Lung (tissue), 11 donors: ENCODE measurements at regions not wholly inside any gene's neighbourhood (a gene's known extent, or its start where the extent isn't known, plus 50 kb on each side); places are given as distances from the start of the nearest gene placed in this dataset.

ENCODE experiments used
- ATAC-seq: fragments of 200-7000 bp; cut with Tn5 transposase; one replicate; pipeline ENCODE4 v1.9.1; 2020; ENCODE audit warnings: moderate number of reproducible peaks; ENCODE audit not compliant: insufficient read depth, low FRiP score
- DNase-seq, 3 donors: peaks; one replicate each; pipeline ENCODE4 v3.0.0-alpha.2; 2013 to 2017
- H3K27ac ChIP-seq, 2 donors: one replicate each; pipeline ENCODE4 v1.5.1; 2013; ENCODE audit warnings: mild to moderate bottlenecking in 2 of 2, moderate library complexity in 2 of 2, control low read depth in 1 of 2, inconsistent platforms in 1 of 2, low read depth in 1 of 2, low read length in 1 of 2
- H3K27me3 ChIP-seq, 3 donors: one replicate each; pipeline ENCODE4 v1.5.1; 2013; ENCODE audit warnings: low read length in 2 of 3; ENCODE audit not compliant: control insufficient read depth in 3 of 3, insufficient read depth in 3 of 3
- H3K36me3 ChIP-seq, 4 donors: one replicate each; pipeline ENCODE4 v1.5.1; 2013; ENCODE audit warnings: low read length in 4 of 4, mild to moderate bottlenecking in 1 of 4, moderate library complexity in 1 of 4; ENCODE audit not compliant: control insufficient read depth in 4 of 4, insufficient read depth in 4 of 4
- H3K4me1 ChIP-seq, 5 donors: one replicate each; pipeline ENCODE4 v1.5.1; 2013; ENCODE audit warnings: low read length in 5 of 5, mild to moderate bottlenecking in 2 of 5, moderate library complexity in 1 of 5; ENCODE audit not compliant: control insufficient read depth in 5 of 5, insufficient read depth in 5 of 5
- H3K4me3 ChIP-seq: one replicate; pipeline ENCODE4 v1.5.1; 2013; ENCODE audit warnings: mild to moderate bottlenecking, control low read depth, moderate library complexity
- H3K9ac ChIP-seq, 2 donors: one replicate each; pipeline ENCODE4 v1.5.1; 2013; ENCODE audit warnings: low read length in 2 of 2, control low read depth in 1 of 2; ENCODE audit not compliant: insufficient read depth in 1 of 2
- H3K9me3 ChIP-seq, 4 donors: one replicate each; pipeline ENCODE4 v1.5.1; 2013; ENCODE audit warnings: low read length in 3 of 4, mild to moderate bottlenecking in 1 of 4, moderate library complexity in 1 of 4; ENCODE audit not compliant: control insufficient read depth in 4 of 4, insufficient read depth in 3 of 4
- CTCF ChIP-seq: IDR thresholded peaks from 2 replicates; pipeline ENCODE4 v1.5.1; 2012; ENCODE audit warnings: mild to moderate bottlenecking; ENCODE audit errors: control extremely low read depth, extremely low read depth
- WGBS, 2 donors: extraction: QIAGEN DNeasy Blood & Tissue Kit; methylation state at CpG; one replicate each; pipeline ENCODE4 v1.1.7; 2013; 5-methylcytosine and 5-hydroxymethylcytosine counted together
- donor health status: control.
- donor health status: control.
- donor health status: Bipolar disorder and iron deficiency.
- donor health status: healthy.
- donor health status: DM: yes; HTN: yes; CAD: no.

- DNase-seq (no peak), ATAC-seq (no peak)
- Histone ChIP-seq H3K9me3 (peaks cover 0 to 6% (median 1%) of the 10 kb centered on the region in 4 donors), H3K4me3 (no peak overlapping the region), H3K27ac (no peak overlapping the region), H3K36me3 (no peaks in the 10 kb centered on the region), H3K27me3 (peaks cover 0 to 2% (median 0%) of the 10 kb centered on the region in 3 donors), H3K9ac (no peak overlapping the region), H3K4me1 (no peaks in the 10 kb centered on the region)
- no peak for TF ChIP-seq CTCF
- WGBS, 2 donors, result 49 to 78% methylated on average over 3 of the region's 3 CpGs
Measured at GRCh38 chrX:38937926-38938325, 136.7 kb downstream of the MID1IP1 start.

DNA sequence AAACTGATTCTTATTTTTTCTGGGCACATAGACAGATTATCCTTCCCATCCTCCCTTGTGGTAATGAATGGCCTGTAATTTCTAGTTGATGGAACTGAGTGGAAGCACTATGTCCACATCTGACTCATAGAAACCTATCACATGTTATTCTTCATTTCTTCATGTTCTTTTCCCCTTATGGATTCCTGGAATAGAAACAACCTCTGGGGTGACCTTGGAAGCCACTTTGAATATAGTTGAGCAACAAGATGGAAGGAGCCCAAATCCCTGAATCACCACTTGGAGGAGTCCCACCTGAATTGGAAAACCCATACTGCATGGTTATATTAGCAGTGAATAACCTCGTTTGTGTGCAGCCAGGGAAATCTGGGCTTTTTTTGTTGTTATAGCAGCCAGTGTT is 137.8 kb downstream of the MID1IP1 start:
- peaks cover 0 to 6% (median 2%) of the 10 kb centered on the region in 4 donors for H3K9me3 ChIP-seq
- no peaks in the 10 kb centered on the region for H3K4me1 ChIP-seq
- H3K9ac ChIP-seq, result no peak overlapping the region
- ATAC-seq, result peak; percentile 11
- no peak overlapping the region for H3K4me3 ChIP-seq
- peaks cover 0 to 2% (median 0%) of the 10 kb centered on the region in 3 donors for H3K27me3 ChIP-seq
- WGBS, 2 donors, result 33 to 88% methylated on average over 1 of the region's 1 CpG
- H3K27ac ChIP-seq, result no peak overlapping the region
- TF ChIP-seq CTCF, result no peak
- no peaks in the 10 kb centered on the region for H3K36me3 ChIP-seq
- DNase-seq, result no peak

DNA sequence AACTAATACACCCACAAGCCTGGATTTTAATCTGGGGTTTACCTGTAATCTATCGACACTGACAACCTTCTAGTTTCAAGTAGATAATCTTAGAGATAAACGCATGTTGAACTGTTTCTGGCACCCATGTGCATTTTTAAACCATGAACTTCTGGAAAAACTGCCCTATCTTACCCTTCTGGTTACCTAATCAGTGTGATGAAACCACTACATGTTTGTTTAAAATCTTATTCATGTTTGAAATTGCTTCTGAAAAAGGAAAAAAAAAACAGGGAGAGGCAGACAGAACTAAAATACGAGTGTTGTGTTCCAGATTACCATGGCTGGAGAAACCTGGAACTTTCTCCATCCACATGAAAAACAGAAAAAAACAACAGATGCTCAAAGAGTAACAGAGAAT is 139.3 kb downstream of the MID1IP1 start:
- no peaks in the 10 kb centered on the region for H3K4me1 ChIP-seq
- no peak for ATAC-seq
- peaks cover 0 to 2% (median 0%) of the 10 kb centered on the region in 3 donors for H3K27me3 ChIP-seq
- 39 to 68% methylated on average over 3 of the region's 3 CpGs for WGBS, 2 donors
- no peak overlapping the region for H3K9ac ChIP-seq
- peaks cover 0 to 6% (median 2%) of the 10 kb centered on the region in 4 donors for H3K9me3 ChIP-seq
- H3K4me3 ChIP-seq, result no peak overlapping the region
- H3K27ac ChIP-seq, result peak overlapping the region in 1 of 2 donors; percentile 21
- no peaks in the 10 kb centered on the region for H3K36me3 ChIP-seq
- no peak for TF ChIP-seq CTCF
- no peak for DNase-seq

DNA sequence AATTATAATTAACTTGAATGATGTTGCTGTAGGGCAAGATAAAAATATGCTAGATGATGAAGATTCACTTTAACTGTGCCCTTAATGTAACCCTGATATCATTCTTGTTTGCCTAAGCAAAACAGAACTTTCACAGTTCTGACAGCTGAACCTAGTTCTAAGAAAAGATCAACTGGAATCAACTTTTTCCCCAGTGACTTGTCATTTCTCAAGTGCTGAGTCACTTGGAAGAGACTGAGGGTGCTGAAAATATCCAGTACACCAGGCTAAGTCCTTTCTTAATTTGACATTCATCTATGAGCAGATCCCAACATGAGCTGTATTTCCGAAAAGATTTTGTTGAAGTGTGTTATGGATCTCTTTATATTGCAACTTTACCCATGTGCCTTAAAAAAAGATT is 140.4 kb downstream of the MID1IP1 start:
- H3K27me3 ChIP-seq, result peaks cover 0 to 2% (median 0%) of the 10 kb centered on the region in 3 donors
- peaks cover 0 to 6% (median 2%) of the 10 kb centered on the region in 4 donors for H3K9me3 ChIP-seq
- H3K4me3 ChIP-seq, result no peak overlapping the region
- H3K27ac ChIP-seq, result no peak overlapping the region
- ATAC-seq (no peak), DNase-seq (no peak)
- H3K9ac ChIP-seq, result no peak overlapping the region
- WGBS, 2 donors, result 91 to 100% methylated on average over 1 of the region's 1 CpG
- no peaks in the 10 kb centered on the region for H3K4me1 ChIP-seq
- no peaks in the 10 kb centered on the region for H3K36me3 ChIP-seq
- no peak for TF ChIP-seq CTCF
